ENCODE measurements at regions not wholly inside any gene's neighbourhood (a gene's known extent, or its start where the extent isn't known, plus 50 kb on each side); places are given as distances from the start of the nearest gene placed in this dataset.

GRCh38 chr2:18284331-18284730 lies 276.1 kb downstream of the RDH14 start:
- TF ChIP-seq CTCF (IDR thresholded peaks at IDR 0.05; ENCODE audit: low read length) (no peak), EZH2 (IDR thresholded peaks at IDR 0.05; ENCODE audit: borderline replicate concordance, low read length) (no peak)
